ENCODE measurements at regions not wholly inside any gene's neighbourhood (a gene's known extent, or its start where the extent isn't known, plus 50 kb on each side); places are given as distances from the start of the nearest gene placed in this dataset.

DNA sequence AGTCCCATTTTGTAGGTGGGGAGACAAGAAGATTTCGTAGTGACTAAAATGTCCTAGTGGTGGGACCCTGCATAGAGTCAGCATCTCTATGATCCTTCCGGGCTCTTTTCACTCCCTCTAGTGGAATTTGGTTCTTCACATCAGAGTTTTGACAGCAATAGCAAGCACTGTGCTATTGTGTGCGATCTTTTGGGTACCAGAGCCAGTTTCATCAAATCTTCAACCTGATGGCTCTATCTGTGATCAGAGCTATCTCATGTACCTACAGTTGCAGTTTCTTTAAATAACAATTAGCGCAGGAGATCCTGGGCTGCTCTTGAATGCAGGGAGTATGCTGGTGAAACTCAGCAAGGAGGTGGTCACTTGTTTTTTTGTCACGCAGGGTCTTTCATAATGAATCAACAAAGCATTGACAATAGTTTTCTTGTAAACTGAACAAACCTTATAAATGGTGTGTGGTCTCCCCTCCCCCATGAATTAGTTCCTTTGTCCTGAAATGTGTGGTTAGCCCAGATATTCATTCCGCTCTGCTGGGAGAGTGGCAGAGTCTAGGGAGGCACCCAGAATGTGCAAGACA is 257.2 kb upstream of the SOX2 start:
- intact Hi-C loops (cut with micrococcal nuclease), result no loop called here

DNA sequence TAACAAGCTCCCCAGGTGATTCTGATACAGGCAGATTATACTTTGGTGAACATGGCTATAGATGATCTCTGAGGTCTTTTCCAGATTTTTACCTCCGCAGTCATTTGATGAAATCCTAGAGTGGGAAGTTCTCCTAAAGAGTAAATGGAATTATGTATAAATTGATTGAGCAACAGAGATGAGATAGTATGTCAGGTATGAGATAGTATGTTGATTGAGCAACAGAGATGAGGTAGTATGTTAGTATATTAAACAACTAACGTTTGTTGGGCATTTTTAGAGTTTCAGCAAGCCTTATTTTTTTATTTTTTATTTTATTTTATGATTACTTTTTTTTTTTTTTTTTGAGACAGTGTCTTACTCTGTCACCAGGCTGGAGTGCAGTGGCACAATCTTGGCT is 265.0 kb upstream of the SOX2 start:
- intact Hi-C loops (cut with micrococcal nuclease), result no loop called here

DNA sequence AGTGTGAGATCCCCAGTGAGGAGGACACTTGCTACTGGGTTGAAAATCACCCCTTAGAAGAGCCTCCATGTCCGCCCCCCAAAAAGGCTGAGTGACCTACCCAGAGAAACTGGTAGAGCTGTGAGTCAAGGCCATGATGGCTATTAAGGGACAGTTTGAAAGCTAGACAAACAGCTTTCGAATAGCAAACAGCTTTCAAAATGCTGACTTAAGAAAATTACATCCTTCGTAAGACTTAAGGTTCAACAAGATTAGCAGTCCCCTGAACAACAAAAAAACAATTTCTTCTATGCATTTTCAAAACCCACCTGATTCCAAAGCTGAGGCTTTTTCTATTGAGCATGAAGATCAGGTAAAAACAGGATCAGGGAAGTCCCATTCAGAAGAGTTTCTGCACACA is 269.7 kb upstream of the SOX2 start:
- intact Hi-C loops (cut with micrococcal nuclease), result no loop called here

DNA sequence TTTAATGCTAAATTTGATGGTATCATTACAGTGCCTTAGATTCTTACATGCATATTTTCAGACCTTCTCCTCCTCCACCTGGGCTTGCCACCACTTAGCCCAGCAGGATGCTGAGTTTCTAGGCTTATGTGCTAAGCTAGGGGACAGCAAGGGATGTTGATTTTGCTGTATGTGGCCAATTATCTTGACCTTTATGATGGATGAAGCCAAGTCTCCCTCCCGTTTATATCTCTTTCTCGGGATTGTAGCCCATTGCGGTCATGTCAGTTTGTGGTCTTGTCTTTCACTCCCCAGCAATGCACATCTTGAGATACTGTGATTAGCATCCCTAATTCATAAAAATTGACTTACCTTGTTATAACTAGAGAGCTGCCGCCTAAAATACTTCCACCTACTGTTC is 278.7 kb upstream of the SOX2 start:
- intact Hi-C loops (cut with micrococcal nuclease), result no loop called here

DNA sequence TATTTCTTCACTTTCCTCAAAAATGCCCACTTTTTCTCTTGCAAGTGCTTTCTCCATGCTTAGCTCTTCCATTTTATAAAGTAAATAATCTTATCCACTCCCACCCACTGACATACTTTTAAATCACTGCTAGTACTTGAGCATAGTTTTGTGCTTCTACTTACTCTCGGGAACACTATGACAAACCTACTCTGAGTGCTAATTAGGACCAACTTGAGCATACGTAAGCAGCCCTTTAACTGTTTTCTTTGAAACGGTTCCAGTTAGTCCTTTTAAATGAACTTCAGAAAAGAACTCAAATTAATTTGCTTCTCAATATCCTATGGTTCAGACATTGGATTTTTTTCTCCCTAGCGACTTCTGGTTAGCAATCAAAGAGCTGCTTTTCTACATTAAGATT is 280.0 kb upstream of the SOX2 start:
- intact Hi-C loops (cut with micrococcal nuclease), result no loop called here

DNA sequence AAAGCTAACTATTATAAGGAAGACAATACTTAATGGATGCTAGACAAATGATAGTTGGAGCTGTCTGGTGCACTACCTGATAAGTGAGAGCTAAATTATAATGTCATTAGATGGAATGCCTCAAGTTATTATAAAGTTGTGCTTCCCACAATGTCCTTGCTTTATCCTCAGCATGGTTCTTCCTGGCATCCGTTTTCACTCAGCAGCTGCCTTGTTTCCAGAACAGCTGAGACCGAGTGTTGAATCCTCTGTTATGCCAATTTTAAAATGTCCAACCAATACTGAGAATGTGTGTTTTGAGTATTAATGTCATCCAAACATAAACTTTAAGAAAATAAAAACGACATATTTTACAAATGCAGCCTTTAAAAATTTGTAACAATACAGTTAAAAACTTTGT is 286.7 kb upstream of the SOX2 start:
- intact Hi-C loops (cut with micrococcal nuclease), result no loop called here

DNA sequence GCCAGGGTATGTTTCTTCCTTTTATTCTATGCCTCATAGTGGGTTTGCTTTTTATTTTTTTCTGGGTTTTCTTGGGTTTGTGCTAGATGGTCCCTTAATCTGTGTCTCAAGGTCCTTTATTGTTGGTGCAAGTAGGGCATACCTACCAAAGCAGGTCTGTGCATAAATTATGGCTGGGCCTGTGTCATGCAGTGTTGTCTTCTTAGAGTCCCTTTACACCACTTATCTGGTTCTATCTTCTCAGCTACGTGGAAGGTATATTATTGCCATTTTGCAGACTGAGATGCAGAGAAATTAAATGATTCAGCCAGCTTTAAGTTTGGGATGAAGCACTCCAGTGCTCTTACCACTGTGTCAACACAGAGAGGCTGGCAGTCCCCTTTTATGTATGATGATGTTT is 293.5 kb upstream of the SOX2 start:
- intact Hi-C loops (cut with micrococcal nuclease), result no loop called here

DNA sequence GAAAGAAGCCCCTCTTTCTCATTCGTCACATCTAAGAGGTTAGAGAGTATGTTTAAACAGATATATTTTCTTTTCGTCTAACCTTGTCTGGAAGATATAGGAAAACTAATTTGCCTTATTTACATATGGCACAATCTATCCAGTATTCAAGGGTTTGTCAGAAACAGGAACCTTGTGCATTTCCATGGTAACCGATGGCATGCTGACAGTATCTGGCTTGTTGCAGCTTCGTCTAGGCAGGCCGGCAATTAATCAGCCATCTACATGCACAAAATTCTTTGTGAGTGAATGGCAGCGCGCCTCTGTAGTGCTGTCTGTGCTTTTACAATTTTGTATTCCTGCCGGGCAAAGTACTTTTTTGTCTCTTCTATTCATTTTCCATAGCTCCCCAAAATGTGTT is 294.0 kb upstream of the SOX2 start:
- intact Hi-C loops (cut with micrococcal nuclease), result no loop called here

DNA sequence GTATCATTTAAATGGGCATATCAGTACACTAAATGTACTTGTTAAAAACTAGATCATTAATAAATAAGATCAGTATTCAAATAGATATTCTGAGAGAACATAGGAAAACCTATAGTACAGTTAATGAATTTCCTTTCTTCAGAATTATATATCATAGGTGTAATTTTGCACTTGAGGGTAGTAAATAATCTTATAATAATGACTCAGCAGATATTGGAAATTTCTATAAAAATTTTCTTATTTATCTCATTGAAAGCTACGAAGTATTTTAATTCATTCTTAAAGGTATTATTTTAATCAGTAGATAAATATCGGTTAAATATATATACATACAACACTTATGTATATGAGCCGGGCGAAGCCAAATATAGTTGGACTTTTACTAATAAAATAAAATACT is 300.9 kb upstream of the SOX2 start:
- intact Hi-C loops (cut with micrococcal nuclease), result no loop called here

DNA sequence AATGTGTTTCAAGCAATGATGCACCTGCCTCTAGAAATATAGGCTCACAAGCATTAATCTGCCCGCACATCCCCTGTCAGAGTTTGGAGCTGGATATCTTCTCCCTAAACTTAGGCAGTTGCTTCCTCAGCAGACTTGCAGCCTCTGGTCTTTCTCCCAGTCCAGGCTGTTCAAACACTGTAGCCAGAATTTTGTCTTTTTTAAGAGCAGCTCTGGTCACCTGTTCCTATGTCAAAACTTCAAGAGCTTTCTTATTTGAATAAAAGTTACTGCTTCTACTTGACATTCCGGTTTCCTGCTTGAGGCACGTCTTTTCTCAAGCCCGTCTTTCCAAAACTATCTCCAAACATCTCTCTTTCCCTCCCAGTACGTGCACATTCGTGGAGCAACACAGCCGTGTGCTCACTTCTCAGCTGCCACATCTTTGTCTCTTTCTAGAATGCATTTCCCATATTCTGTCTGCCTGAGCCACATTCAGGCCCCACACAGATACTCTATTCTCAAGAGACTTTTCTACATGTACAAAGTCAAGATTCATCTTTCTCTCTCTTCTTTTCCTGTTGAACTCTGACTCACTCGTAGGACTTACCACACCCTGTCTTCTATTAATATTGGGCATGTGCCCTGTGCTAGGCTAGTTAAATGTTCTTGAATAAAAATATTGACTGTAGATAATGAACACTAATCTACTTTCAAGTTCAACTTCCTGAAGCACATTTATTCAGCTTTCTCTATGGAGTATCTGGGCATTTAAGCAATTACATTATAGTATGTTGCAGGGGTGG is 307.7 kb upstream of the SOX2 start:
- intact Hi-C loops (cut with micrococcal nuclease), result no loop called here

DNA sequence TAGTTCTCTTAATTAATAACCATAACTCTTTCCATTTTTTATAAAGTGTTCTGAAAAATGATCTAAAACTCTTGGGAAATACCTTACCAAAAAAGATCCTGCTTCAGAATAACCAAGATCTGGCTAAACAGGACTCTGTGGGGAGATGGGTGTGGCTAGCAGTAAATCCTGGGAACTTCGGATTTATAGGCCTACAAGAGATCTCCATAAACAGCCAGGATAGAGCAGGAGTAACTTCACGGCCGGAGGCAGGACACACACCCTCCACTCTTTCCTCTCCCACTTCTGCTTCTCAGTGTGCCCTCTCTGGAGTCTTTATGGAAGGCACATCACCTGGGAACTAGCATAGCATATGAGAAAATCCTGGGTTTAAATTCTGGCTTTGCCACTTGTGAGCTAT is 309.4 kb upstream of the SOX2 start:
- intact Hi-C loops (cut with micrococcal nuclease), result no loop called here

DNA sequence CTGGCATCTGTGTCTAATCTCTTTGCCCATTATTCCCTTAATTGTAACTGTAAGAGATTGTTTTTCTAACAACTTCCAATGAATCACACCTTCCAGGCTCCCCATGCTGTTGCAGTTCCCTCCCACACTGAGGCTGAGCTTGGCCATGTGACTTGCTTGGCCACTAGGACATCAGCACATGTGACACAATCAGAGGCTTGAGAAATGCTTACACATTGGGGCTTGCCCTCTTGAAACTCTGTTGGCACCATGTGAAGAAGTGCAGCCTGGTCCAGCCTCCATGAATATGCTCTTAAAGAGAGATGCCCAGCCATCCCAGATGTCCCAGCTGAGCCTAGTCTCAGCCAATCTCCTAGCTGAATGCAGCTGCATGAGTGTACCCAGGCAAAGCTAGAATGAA is 326.8 kb upstream of the SOX2 start:
- intact Hi-C loops (cut with micrococcal nuclease), result no loop called here

DNA sequence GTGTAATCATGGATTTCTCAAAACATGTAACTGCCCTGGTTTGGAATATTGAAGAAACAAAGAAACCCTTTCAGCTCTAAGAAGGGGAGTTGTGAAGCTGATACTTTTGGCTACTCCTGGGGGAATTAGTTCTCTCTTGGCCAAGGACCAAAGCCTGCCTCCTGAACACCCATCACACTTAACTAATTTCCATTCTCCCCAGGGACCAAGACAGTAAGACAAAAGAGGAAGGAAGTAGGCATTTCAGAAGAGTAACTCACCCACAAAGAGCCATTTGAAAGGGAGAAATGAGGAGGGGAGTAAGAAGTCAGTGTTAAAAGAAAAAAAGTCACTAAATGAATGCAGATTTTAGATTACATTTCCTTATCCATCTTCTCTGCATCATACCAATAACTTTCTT is 328.0 kb upstream of the SOX2 start:
- intact Hi-C loops (cut with micrococcal nuclease), result no loop called here

DNA sequence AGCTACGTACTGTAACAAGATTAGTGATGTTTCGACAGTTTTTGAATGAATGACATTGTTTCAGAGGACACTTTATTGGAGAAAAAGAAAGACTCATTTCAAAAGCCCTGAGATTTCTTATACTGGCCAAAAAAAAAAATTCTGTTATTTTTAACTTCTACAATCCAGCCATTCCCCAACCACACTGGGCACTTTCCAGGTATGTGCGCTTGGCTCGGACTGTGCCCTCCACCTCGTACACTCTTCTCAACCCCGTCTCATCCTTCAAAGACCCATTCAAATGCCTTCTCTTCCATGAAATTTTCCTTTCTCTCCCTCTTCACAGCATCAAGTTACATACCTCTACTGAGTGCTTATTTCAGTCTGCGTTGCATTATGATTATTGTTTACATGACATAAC is 328.5 kb upstream of the SOX2 start:
- intact Hi-C loops (cut with micrococcal nuclease), result no loop called here

DNA sequence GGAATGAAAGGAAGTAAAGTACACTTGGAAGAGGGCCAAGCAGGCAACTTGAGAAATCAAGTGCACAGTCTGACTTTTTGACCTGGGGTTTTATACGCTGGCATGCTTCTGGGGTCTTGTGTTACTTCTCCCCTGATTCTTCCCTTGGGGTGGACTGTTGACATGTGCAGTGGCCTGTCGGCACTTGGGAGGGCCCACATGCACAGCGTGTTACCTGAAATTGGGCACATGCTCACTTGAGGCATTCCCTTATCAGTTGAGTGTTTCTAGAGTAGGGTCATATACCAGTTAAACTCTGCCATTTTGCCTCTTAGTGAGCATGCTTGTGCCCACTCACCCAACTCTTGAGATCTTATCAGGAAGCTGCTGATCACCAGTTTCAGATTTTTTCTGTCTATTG is 329.1 kb upstream of the SOX2 start:
- intact Hi-C loops (cut with micrococcal nuclease), result no loop called here

DNA sequence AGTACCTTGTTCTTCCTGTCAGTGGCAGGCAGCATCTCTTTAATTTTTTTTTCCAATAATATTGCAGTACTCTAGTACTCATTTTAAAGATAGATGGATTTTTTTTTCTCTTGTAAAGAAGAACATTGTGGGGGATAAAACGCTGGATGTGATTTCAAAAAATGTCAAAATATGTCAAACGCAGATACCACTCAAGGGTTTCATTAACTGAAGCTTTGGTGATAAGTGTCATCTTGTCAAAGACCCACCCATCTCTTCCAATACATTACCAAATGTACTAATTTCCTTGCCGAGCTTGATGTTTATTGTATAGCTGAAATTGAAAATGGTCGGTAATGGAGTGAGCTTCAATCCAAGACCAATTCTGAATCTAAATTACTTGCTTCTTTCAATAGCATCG is 332.4 kb upstream of the SOX2 start:
- intact Hi-C loops (cut with micrococcal nuclease), result no loop called here

DNA sequence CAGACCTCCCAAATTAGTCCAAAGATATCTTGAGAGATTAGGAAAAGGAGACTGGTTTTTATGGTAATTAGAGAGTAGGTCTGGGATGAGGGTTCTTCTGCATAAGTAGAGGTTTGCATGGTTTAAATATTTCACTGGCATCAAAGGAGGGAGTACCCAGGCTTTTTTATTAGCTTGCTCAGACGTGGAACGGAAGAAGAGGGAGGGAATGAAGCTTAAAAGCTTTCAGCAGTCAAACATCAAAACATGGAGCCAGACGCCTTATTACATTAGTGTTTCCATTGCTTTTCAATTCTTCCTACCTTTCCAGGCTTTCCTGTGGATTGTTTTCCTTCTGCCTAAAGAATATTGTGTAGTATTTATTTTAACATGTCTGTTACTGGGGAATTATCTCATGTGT is 342.1 kb upstream of the SOX2 start:
- intact Hi-C loops (cut with micrococcal nuclease), result no loop called here

DNA sequence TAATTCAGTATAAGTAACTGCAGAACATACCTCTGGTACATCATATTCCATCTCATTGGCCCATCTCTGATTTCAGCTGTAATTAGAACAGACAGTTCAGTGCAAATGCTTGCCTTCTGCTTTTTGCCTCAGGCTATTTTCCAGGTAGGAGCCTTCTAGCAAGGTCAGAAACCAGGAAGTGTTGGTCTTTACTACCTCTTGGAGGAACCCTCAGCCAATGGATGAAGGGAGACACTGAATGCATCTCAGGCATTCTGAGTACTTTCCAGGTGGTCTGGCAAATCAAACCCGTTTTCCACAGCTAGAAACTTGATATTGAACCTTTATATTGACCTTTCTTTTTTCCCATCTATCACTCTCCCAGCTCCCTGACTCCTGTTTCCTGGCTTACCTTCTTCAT is 348.5 kb upstream of the SOX2 start:
- intact Hi-C loops (cut with micrococcal nuclease), result no loop called here

DNA sequence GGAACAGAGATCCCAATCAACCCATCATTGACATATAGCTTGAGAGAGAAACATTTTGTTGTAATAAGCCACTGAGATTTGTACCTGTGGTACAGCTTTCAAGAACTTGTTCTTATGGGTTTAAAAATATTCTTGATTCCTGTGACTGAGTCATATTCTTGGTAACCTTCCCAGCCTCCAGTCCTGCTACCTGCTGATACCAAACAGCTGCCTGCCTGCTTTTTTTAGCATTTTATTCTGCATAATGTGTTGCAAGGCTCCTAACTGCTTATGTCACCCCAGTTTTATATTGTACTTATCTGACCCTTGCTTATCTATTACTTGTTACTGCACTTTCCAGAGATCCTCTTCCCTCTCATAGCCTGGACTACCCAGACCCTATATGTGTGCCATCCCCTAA is 349.3 kb upstream of the SOX2 start:
- intact Hi-C loops (cut with micrococcal nuclease), result no loop called here

DNA sequence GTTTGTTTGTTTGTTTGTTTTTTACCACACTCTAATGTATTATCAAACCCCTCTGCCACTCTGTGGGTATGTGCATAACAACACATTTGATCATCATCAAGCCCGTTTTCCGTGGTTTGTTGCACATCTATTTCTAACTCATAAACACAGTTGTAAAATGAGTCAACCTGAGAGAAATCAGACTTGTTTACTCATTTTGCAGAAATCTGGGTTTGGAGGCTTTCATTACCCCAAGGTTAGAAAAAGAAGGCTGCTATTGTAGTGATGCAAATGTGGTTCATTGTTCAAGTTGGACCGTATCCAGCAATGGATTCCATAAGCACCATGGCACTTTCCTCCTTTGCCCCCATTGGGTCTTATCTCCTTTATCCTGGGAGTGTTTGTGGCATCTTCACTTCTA is 353.2 kb upstream of the SOX2 start:
- intact Hi-C loops (cut with micrococcal nuclease), result no loop called here

DNA sequence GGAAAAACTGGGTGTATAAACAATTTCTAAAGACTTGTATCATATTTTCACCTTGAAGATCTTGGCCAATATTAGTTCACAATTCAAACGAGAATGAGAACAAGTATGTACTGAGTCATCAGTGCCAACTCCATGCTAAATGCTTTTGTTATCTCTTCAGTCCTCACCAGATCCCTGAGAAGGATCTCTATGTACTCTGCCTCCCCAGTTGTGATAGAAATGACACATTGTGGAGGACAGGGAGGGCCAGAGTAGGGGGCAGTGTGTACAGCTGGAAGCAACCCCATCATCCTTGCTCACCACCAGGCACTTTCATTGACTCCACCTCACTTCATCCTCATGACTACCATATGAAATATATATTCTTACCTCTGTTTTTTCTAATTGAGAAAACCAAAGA is 353.7 kb upstream of the SOX2 start:
- intact Hi-C loops (cut with micrococcal nuclease), result no loop called here

DNA sequence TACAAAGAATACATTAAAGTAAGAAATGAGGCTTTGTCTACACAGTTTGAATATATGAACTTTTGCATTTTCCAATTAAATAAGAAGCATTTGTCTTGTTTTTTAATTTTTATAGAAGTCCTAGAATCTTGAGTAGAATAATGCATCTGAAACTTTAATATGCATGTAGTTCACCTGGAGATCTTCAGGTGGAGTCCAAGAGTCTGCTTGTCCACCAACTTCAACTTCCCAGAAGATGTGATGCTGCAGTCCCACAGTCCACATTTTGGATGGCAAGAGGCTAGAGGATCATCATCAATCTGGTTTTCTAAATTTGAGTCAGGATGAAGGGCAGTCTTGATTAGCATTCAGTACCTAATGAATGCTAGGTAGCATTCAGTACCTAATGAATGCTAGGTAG is 357.6 kb upstream of the SOX2 start:
- intact Hi-C loops (cut with micrococcal nuclease), result no loop called here

DNA sequence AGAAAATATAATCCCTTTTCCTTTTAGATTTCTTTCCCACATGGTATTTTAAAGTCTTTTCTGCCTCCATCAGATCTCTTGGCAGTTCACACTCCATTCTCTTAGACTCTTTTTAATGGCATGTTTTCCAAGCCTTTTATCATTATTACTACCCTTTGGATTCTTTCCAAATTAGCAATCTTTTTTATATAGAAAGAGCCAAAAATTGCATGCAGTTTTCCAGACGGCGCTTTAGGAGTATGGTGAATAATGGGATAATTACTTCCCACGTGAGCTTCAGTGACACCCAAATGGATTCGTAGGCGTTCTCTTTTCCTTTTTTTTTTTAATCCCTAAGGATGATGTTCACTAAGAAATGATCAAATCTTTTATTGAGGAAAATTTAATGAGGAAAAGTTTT is 354.8 kb upstream of the DNAJC19 start:
- intact Hi-C loops (cut with micrococcal nuclease), result no loop called here

DNA sequence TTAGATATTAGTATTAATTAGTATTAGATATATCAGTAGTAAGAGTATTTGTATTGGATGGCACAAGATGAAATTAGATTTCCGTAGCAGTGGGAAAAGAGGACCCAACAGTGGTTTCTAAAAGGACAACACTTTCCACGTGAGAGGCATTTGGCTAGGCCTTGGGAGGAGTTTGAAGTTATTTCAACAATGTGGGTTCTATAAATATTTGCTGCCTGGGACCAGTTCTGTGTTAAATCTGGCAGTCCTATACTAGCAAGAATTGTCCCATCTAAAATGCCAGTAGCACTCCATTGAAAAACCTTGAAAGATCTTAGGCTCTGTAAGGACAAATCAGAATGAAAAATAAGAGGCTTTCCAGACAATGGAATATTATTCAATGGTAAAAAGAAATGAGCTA is 347.1 kb upstream of the DNAJC19 start:
- intact Hi-C loops (cut with micrococcal nuclease), result no loop called here

Data from T-helper 1 cell treated with Interleukin-12 subunit alpha and Interleukin-12 subunit beta and Interleukin-4 antibody, amounts not matched to agents 30 ng/mL and 1 ng/mL, for 36 hours (primary cell).